ENCODE measurements at regions not wholly inside any gene's neighbourhood (a gene's known extent, or its start where the extent isn't known, plus 50 kb on each side); places are given as distances from the start of the nearest gene placed in this dataset.

- no peak for DNase-seq (ENCODE audit: low read depth)
These were observed 221.6 kb upstream of the SLC30A5 start for GRCh38 chr5:68872088-68872839.

DNA sequence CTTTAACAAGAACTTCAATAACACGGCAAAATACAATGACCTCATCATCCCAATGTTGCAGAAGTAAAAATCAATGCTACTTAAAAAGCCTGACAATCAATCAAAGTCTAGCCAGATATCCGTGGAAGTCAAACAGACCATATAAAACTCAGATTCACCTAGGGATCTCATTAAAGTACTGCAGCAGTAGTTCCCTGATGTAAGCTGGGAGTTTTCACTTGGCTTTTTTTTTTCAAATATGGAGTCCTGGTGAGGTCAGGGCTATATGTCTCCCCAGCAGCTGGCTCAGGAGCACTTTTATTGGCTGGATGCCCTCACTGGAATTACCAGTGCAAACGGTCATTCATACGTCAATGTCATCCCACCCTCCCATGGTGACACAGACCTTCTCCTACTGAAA is 220.6 kb upstream of the SLC30A5 start:
- no peak for DNase-seq (ENCODE audit: low read depth)

DNA sequence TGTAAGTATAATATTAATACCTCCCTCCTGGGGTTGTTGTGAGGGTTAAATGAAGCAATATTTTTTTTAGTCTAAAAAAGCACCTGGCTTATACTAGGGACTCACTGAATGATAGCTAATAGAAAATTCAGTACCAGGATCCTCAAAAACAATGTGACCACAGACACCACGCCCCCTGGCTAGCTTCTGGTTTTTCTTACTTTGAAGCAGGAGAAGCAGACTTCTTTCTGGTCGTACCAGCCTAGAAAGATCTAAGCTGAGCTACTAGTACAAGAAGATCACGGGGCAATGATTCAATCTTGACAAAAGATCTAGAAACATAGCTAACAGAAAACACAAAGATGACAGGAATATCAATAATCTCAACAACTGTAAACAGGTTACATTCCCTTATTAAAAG is 218.5 kb upstream of the SLC30A5 start:
- DNase-seq (ENCODE audit: low read depth) = no peak

- DNase-seq (ENCODE audit: low read depth) = no peak
These were observed 210.4 kb upstream of the SLC30A5 start for GRCh38 chr5:68883436-68883835.

GRCh38 chr5:68884144-68884754 is 209.6 kb upstream of the SLC30A5 start:
- no peak for DNase-seq (ENCODE audit: low read depth)

DNA sequence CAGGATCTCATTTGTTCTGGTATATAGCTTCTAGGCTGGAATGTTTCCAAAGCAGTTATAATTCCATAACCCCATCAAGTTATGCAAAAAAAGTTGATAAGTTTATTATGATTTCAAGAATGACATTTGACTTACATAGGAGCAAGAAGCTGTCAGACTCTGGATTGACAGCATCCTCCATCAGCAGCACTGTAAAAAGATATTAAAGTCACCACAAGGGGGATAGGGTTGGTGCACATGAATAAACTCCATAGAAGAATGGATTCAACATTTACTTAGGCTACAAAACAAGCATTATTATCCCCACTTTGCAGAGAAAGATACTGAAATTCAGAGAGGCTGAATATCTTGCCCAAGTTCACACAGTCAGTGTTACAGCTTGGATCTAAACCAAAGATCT is 208.9 kb upstream of the SLC30A5 start:
- DNase-seq (ENCODE audit: low read depth) = no peak

GRCh38 chr5:68886814-68887213 is 207.0 kb upstream of the SLC30A5 start:
- DNase-seq (ENCODE audit: low read depth) = no peak

- DNase-seq (ENCODE audit: low read depth) = no peak
These were observed 202.1 kb upstream of the SLC30A5 start for GRCh38 chr5:68891718-68892117.

- DNase-seq (ENCODE audit: low read depth) = no peak
These were observed 199.1 kb upstream of the SLC30A5 start for GRCh38 chr5:68894673-68895072.

- no peak for DNase-seq (ENCODE audit: low read depth)
These were observed 194.8 kb upstream of the SLC30A5 start for GRCh38 chr5:68898951-68899471.

DNA sequence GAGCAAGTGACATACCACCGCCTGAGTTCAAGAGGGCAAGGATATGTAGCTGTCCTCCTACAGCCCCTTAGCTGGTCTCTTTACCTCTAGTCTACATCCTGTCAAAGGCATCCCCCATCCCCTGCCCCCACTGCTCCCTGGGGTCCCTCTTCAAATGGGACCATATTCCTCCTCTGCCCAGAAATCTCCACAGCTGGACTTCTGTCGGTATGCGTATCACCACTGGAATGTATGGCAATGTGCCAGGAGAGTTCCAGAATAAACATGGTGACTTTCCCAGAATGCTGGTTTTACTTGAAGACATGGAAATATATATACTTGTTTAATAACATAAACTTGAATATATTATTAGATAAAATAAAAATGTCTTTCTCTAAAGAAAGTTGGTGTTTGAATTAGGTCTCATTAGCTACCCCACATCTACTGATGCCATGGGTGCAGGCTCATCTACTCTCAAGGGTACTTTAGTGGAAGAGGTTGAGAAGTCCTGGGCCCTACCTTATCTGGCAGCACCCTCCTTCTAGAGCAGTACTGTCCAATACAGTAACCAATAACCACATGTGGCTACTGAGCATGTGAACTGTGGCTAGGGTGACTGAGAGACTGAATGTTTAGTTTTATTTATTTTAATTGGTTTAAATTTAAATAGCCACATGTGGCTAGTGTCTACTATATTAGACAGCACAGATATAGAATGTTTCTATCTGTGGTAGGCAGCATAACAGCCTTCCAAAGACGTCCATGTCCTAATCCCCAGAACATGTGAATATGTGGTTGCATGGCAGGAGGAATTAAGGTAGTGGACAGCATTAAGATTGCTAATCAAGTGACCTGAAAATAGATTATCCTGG is 181.7 kb upstream of the SLC30A5 start:
- no peak for DNase-seq (ENCODE audit: low read depth)

DNA sequence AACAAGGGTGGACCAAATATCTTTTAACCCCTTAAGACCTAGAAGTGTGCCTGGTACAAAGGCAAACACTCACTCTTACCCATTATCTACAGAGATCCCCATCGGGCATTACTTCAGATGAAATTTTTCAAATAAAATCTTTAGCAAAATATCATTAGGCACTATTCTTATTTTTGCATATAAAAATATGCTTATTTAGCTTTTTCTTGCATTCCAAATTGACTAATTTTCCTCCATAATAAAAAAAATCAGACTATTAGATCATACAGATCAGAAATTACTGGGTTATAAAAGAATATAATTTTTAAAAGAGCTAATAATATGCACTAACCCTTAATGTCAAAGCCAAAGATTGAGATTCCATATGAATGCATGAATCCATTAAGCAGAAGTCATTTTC is 178.7 kb upstream of the SLC30A5 start:
- DNase-seq (ENCODE audit: low read depth) = no peak

GRCh38 chr5:68918306-68918705 is 175.5 kb upstream of the SLC30A5 start:
- DNase-seq (ENCODE audit: low read depth) = no peak

- no peak for DNase-seq (ENCODE audit: low read depth)
These were observed 173.8 kb upstream of the SLC30A5 start for GRCh38 chr5:68919988-68920490.

- no peak for DNase-seq (ENCODE audit: low read depth)
These were observed 172.9 kb upstream of the SLC30A5 start for GRCh38 chr5:68920888-68921287.

DNA sequence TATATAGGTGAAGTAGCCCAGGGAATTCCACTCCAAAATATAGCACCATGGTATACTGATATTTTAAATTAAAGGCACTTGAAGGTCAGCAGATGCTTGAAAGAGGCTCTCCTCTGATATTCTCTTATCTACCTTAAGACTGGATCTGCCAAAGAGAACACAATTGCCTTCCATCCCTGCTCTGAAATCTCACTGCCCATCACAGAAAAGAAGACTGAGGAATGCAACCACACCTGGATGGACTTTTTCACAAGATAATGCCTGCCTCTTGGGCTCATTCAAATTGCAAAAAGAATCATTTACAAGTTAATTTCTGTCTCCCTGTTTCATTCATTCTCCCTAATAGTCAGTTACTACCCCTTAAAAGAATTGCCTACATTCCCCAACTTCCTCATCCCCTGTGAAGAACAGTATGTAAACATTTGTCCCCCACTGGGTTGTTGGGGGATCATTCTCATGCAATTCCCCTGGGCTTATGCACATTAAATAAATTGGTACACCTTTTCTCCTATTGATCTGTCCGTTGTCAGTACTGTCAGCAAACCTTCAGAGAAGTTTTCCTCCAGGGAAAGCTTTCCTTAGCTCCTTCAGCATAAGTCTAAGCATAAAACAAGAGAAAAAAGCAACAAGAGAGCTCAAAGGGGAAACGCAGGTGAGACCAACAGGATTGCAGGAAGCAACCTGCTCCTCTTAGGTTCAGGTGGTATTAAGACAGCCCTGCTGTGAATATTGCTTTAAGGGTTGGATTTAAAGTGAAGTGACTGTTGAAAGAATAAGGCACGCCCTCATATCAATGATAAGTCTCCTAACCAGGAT is 171.4 kb upstream of the SLC30A5 start:
- DNase-seq (ENCODE audit: low read depth) = no peak

DNA sequence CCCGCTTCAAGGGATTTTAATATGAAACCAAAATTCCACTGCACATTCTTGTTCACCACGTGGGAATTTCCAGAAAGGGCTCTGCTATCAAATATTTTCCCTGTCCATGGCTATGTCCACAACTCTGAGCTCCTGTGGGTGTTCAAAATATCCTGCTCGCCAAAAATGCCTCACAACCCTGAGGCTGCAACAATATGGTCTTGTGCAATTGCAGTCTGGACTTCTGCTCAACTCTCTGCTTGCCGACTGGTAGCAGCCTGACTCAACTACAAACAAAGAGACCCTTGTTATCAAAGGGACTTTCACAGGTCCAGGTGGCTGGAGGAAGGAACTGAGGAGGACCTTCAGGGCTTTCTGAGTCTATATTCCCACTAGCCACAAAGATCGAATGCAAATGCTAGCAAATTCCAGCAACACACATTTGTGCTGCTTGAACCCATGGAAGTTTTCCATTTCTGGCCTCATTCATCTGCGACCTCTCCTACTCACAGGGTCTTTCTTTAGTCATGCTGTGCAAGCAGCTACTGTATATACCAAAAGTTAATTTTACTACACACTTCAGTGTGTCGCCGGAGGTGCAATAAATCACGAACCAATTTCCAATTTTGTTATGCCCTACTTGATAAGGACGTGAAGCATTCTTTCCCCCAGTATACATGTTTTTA is 169.2 kb upstream of the SLC30A5 start:
- DNase-seq (ENCODE audit: low read depth) = no peak

DNA sequence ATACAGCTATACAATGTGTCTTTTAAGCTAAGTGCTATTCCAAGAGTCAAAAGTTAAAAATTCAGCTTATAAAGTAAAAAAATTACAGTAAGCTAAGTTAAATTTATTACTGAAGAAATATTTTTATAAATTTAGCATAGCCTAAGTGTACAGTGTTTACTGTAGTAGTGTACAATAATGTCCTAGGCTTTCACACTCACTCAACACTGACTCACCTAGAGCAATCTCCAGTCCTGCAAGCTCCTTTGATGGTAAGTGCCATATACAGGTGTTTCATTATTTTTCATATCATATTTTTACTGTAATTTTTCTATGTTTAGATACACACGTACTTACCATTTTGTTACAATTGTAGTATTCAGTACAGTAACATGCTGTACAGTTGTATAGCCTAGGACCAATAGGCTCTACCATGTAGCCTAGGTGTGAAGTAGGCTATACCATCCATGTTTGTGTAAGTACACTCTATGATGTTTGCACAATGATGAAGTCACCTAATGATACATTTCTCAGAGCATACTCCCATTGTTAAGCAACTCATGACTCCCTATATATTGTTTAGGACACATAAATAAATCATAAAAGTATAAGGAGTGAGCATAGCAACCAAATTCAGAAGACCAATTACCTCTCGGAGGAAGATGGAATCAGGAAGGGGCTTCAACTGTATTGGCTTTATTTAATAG is 165.1 kb upstream of the SLC30A5 start:
- DNase-seq (ENCODE audit: low read depth) = no peak

- DNase-seq (ENCODE audit: low read depth) = no peak
These were observed 163.7 kb upstream of the SLC30A5 start for GRCh38 chr5:68930139-68930538.

DNA sequence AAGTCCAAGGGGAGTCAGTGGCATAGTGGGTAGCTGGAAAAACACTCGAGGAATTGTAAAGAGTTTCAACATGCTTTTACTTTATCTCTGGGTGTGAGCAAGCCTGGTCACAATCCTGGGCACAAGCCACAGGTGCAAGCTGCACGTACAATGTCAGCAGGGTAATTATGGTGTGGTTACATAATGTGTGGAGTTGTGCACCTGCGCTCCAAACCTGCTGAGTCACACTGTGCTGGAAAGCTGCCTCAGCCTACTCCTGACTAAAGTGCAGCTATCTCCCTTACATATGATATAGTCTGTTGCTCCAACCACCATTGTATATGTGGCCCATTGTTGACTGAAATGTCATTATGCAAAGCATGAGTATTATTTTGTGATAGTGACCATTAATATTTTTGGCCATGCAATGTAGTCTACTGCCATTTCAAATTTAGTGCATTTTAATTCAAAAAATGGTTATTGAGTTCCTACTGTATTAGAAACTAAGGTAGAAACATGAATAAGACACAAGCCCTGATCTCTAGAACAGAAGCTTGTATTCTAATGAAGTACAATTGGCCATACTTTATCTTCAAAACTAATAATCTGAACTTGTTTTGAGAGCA is 160.9 kb upstream of the SLC30A5 start:
- no peak for DNase-seq (ENCODE audit: low read depth)
